ENCODE measurements at regions not wholly inside any gene's neighbourhood (a gene's known extent, or its start where the extent isn't known, plus 50 kb on each side); places are given as distances from the start of the nearest gene placed in this dataset.

DNA sequence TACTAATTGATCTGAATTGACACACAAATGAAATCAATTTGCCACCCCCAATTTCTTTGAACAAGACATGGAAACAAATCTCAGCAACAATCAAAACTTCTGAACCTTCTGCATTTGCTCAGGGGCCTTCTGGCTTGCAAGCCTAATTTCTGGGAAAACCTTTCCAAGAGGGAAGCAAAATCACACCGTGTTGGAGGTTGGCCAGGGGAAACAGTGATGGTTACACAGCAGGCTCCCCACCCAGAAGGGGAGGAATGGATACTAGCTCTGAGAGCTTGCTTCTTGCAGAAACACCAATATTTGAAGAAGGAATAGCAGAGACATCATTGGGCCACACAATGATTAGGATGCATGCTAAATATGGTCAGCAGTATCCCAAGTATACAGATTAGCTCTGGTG, 488.6 kb upstream of the TRPC7 start:
- Histone ChIP-seq H2BK5ac (ENCODE audit: low read depth, low read length, poor library complexity, severe bottlenecking) (no peak overlapping the region), H3K14ac (replicated peaks; ENCODE audit: low read depth, low read length) (no peak overlapping the region), H4K5ac (ENCODE audit: low read depth, low read length) (no peak overlapping the region), H3K27ac (ENCODE audit: insufficient read depth, low read length) (no peak overlapping the region), H2AFZ (replicated peaks; ENCODE audit: low read length, poor library complexity) (no peak overlapping the region), H3K56ac (ENCODE audit: extremely low read depth, insufficient read depth, low read length) (no peak overlapping the region), H3K36me3 (ENCODE audit: control insufficient read depth, insufficient read depth, low read length) (no peaks in the 10 kb centered on the region), H3K4ac (ENCODE audit: low read depth, low read length) (no peak overlapping the region), H3K18ac (ENCODE audit: low read depth, low read length) (no peak overlapping the region), H3K27me3 (ENCODE audit: control insufficient read depth, insufficient read depth, low read length) (no peaks in the 10 kb centered on the region), H2AK9ac (replicated peaks; ENCODE audit: low read depth, low read length, poor library complexity) (no peak overlapping the region), H3K9me1 (ENCODE audit: insufficient read depth, low read length) (no peaks in the 10 kb centered on the region), H3K9me3 (ENCODE audit: control insufficient read depth, insufficient read depth, low read length) (no peaks in the 10 kb centered on the region), H3K4me1 (ENCODE audit: control insufficient read depth, insufficient read depth, low read length) (no peaks in the 10 kb centered on the region), H2BK15ac (ENCODE audit: low read depth, low read length) (no peak overlapping the region), H3K4me2 (ENCODE audit: low read depth, low read length) (no peak overlapping the region), H2BK120ac (ENCODE audit: low read depth, low read length) (no peak overlapping the region), H3K9ac (ENCODE audit: low read depth, low read length) (no peak overlapping the region), H4K8ac (ENCODE audit: low read depth in 2 of 2, low read length in 2 of 2) (no peak overlapping the region), H4K20me1 (ENCODE audit: insufficient read depth, low read length) (no peaks in the 10 kb centered on the region), H4K91ac (ENCODE audit: insufficient read depth, low read depth, low read length) (no peak overlapping the region), H3K4me3 (ENCODE audit: insufficient read depth, low read depth, low read length) (no peak overlapping the region), H2BK20ac (ENCODE audit: low read depth, low read length) (no peak overlapping the region), H3K79me1 (ENCODE audit: low read depth in 1 of 2, low read length in 2 of 2) (no peaks in the 10 kb centered on the region), H3K23ac (ENCODE audit: low read depth, low read length) (no peak overlapping the region), H2AK5ac (ENCODE audit: low read depth, low read length) (no peak overlapping the region)
- WGBS, 2 experiments (ENCODE audit: extremely low coverage in 2 of 2, insufficient read length in 1 of 2): 0% methylated on average over 1 of the region's 1 CpG; no CpG with 5 or more reads in 1 of the 2 experiments
- dilution Hi-C loops (cut with HindIII; ENCODE audit: low sequenced_read_pairs, unreplicated experiment): no loop called here
- ATAC-seq (ENCODE audit: low read depth) (no peak), DNase-seq (no peak)
- in situ Hi-C loops (cut with MboI; ENCODE audit: low sequenced_read_pairs): no loop called here
- ChIA-PET CTCF (no interaction called here), POLR2A (ENCODE audit: unreplicated experiment) (no interaction called here)
- intact Hi-C loops (cut with micrococcal nuclease): no loop called here
- TF ChIP-seq MAFK (IDR thresholded peaks at IDR 0.05; ENCODE audit: low read depth, low read length): no peak
- no peak for TF ChIP-seq POLR2A (IDR thresholded peaks at IDR 0.05; ENCODE audit: low read depth, low read length)
- TF ChIP-seq CEBPB (IDR thresholded peaks at IDR 0.05; ENCODE audit: low read depth, low read length): no peak
- TF ChIP-seq MXI1 (IDR thresholded peaks at IDR 0.05; ENCODE audit: borderline replicate concordance, low read depth, low read length): no peak
- TF ChIP-seq BHLHE40 (IDR thresholded peaks at IDR 0.05; ENCODE audit: low read depth, low read length): no peak
- no peak for TF ChIP-seq RCOR1 (IDR thresholded peaks at IDR 0.05; ENCODE audit: insufficient replicate concordance, low read length)
- TF ChIP-seq, protein P1, sequence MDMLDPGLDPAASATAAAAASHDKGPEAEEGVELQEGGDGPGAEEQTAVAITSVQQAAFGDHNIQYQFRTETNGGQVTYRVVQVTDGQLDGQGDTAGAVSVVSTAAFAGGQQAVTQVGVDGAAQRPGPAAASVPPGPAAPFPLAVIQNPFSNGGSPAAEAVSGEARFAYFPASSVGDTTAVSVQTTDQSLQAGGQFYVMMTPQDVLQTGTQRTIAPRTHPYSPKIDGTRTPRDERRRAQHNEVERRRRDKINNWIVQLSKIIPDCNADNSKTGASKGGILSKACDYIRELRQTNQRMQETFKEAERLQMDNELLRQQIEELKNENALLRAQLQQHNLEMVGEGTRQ (IDR thresholded peaks at IDR 0.05; ENCODE audit: low read depth, low read length): no peak
- TF ChIP-seq RAD21 (IDR thresholded peaks at IDR 0.05; ENCODE audit: low read length): no peak
- no peak for TF ChIP-seq SMC3 (IDR thresholded peaks at IDR 0.05; ENCODE audit: low read depth, low read length)
- no peak for TF ChIP-seq MAZ (IDR thresholded peaks at IDR 0.05; ENCODE audit: borderline replicate concordance, low read depth, low read length)
- TF ChIP-seq FOS (IDR thresholded peaks at IDR 0.05; ENCODE audit: low read depth, low read length): no peak
- no peak for TF ChIP-seq CHD1 (IDR thresholded peaks at IDR 0.05; ENCODE audit: low read depth, low read length)
- TF ChIP-seq, protein P2, sequence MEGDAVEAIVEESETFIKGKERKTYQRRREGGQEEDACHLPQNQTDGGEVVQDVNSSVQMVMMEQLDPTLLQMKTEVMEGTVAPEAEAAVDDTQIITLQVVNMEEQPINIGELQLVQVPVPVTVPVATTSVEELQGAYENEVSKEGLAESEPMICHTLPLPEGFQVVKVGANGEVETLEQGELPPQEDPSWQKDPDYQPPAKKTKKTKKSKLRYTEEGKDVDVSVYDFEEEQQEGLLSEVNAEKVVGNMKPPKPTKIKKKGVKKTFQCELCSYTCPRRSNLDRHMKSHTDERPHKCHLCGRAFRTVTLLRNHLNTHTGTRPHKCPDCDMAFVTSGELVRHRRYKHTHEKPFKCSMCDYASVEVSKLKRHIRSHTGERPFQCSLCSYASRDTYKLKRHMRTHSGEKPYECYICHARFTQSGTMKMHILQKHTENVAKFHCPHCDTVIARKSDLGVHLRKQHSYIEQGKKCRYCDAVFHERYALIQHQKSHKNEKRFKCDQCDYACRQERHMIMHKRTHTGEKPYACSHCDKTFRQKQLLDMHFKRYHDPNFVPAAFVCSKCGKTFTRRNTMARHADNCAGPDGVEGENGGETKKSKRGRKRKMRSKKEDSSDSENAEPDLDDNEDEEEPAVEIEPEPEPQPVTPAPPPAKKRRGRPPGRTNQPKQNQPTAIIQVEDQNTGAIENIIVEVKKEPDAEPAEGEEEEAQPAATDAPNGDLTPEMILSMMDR (conservative IDR thresholded peaks at IDR 0.05; ENCODE audit: low read depth, low read length): no peak
- no peak for TF ChIP-seq NFE2L2 (IDR thresholded peaks at IDR 0.05; ENCODE audit: low read depth, low read length)
- TF ChIP-seq, protein P3, sequence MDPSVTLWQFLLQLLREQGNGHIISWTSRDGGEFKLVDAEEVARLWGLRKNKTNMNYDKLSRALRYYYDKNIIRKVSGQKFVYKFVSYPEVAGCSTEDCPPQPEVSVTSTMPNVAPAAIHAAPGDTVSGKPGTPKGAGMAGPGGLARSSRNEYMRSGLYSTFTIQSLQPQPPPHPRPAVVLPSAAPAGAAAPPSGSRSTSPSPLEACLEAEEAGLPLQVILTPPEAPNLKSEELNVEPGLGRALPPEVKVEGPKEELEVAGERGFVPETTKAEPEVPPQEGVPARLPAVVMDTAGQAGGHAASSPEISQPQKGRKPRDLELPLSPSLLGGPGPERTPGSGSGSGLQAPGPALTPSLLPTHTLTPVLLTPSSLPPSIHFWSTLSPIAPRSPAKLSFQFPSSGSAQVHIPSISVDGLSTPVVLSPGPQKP (IDR thresholded peaks at IDR 0.05; ENCODE audit: borderline replicate concordance, low read depth, low read length): no peak
- no peak for TF ChIP-seq RFX5 (IDR thresholded peaks at IDR 0.05; ENCODE audit: low read depth, low read length)
- no TSS peak for BruUV-seq (replicated peaks)

Measured in IMR-90 (cell line).